Suprapubic skin (tissue), 4 donors: ENCODE measurements at regions not wholly inside any gene's neighbourhood (a gene's known extent, or its start where the extent isn't known, plus 50 kb on each side); places are given as distances from the start of the nearest gene placed in this dataset.

ENCODE experiments used
- DNase-seq, 2 donors: peaks; one replicate each; pipeline ENCODE4 v3.0.0-alpha.2; 2019; ENCODE audit warnings: low spot score in 2 of 2
- H3K27ac ChIP-seq: fragments of 200-600 bp; sonication (generic); one replicate; pipeline ENCODE4 v1.5.1; 2019
- H3K27me3 ChIP-seq: fragments of 200-600 bp; sonication (generic); one replicate; pipeline ENCODE4 v1.5.1; 2019
- H3K36me3 ChIP-seq: fragments of 200-600 bp; sonication (generic); one replicate; pipeline ENCODE4 v1.5.1; 2019
- H3K4me1 ChIP-seq: fragments of 200-600 bp; sonication (generic); one replicate; pipeline ENCODE4 v1.5.1; 2019
- H3K4me3 ChIP-seq: fragments of 200-600 bp; sonication (generic); one replicate; pipeline ENCODE4 v1.5.1; 2019; ENCODE audit warnings: mild to moderate bottlenecking
- H3K9me3 ChIP-seq: fragments of 200-600 bp; sonication (generic); one replicate; pipeline ENCODE4 v1.5.1; 2019
- EP300 ChIP-seq: sonication (generic); formaldehyde crosslinking; IDR thresholded peaks from one replicate; pipeline ENCODE4 v1.6.1; 2017; ENCODE audit warnings: antibody characterized with exemption
- POLR2A ChIP-seq, 2 donors: fragments of 450-650 bp; IDR thresholded peaks; one replicate each; pipeline ENCODE4 v1.6.1; 2017; ENCODE audit warnings: antibody characterized with exemption in 2 of 2, mild to moderate bottlenecking in 2 of 2, moderate library complexity in 2 of 2
- POLR2AphosphoS5 ChIP-seq, 3 donors: sonication (generic); formaldehyde crosslinking; IDR thresholded peaks; one replicate each; pipeline ENCODE4 v1.6.1; 2017; ENCODE audit warnings: antibody characterized with exemption in 3 of 3
- WGBS: methylation state at CpG from one replicate; pipeline ENCODE4 v1.1.5; 2018; 5-methylcytosine and 5-hydroxymethylcytosine counted together
- TF ChIP-seq, protein P1 (sequence below), 2 donors: fragments of 200-600 bp in 1 of 2; fragments of 450-650 bp in 1 of 2; sonication (generic) in 1 of 2; IDR thresholded peaks; one replicate each; pipeline ENCODE4 v1.5.1; 2016 to 2019; ENCODE audit warnings: antibody characterized with exemption in 2 of 2, mild to moderate bottlenecking in 1 of 2, moderate library complexity in 1 of 2

DNA sequence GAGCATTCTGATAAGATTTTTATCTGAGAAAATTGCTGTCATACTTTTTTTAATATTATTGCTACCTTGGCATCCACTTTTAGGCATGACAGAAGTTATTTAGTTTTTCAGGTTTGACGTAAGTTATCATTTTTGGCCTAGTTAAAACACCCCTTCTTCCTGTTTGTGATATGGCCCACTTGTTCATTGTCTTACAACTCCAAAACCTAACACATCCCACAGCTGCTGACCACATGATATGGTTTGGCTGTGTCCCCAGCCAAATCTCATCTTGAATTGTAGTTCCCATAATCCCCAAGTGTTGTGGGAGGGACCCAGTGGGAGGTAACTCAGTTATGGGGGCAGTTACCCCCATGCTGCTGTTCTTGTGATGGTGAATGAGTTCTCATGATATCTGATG lies 388.1 kb downstream of the SLC4A3 start:
- TF ChIP-seq EP300 (no peak), POLR2AphosphoS5 (IDR thresholded peaks at IDR 0.05) (no peak)
- no peaks in the 10 kb centered on the region for H3K9me3 ChIP-seq
- DNase-seq: no peak
- WGBS: 57% methylated on average over 1 of the region's 1 CpG
- no peak overlapping the region for H3K4me3 ChIP-seq
- no peak overlapping the region for H3K27ac ChIP-seq
- H3K4me1 ChIP-seq: no peaks in the 10 kb centered on the region
- no peaks in the 10 kb centered on the region for H3K27me3 ChIP-seq
- no peaks in the 10 kb centered on the region for H3K36me3 ChIP-seq

DNA sequence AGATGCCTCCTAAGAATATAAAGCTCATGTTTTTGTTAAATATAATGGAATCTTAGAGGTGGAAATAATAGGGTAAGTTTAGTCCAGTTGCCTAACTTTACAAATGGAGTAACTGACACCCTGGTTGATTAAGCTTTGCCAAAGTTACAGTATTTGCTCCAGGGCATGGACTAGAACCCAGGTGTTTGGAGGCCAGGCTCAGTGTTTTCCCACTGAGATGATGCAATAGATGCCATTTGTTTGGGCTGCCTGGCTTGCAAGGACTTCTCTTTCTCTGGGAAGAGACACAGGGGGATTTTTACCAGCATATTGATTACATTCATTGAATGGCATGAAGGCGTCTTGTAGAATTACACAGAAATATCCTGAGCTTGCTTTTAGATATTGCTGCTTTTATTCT lies 397.8 kb downstream of the SLC4A3 start:
- Histone ChIP-seq H3K4me3 (no peak overlapping the region), H3K36me3 (no peaks in the 10 kb centered on the region), H3K27ac (no peak overlapping the region), H3K27me3 (no peaks in the 10 kb centered on the region), H3K4me1 (no peaks in the 10 kb centered on the region), H3K9me3 (no peaks in the 10 kb centered on the region)
- TF ChIP-seq, protein P1, sequence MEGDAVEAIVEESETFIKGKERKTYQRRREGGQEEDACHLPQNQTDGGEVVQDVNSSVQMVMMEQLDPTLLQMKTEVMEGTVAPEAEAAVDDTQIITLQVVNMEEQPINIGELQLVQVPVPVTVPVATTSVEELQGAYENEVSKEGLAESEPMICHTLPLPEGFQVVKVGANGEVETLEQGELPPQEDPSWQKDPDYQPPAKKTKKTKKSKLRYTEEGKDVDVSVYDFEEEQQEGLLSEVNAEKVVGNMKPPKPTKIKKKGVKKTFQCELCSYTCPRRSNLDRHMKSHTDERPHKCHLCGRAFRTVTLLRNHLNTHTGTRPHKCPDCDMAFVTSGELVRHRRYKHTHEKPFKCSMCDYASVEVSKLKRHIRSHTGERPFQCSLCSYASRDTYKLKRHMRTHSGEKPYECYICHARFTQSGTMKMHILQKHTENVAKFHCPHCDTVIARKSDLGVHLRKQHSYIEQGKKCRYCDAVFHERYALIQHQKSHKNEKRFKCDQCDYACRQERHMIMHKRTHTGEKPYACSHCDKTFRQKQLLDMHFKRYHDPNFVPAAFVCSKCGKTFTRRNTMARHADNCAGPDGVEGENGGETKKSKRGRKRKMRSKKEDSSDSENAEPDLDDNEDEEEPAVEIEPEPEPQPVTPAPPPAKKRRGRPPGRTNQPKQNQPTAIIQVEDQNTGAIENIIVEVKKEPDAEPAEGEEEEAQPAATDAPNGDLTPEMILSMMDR (IDR thresholded peaks at IDR 0.05): no peak
- TF ChIP-seq POLR2A (IDR thresholded peaks at IDR 0.05) (no peak), EP300 (no peak), POLR2AphosphoS5 (IDR thresholded peaks at IDR 0.05) (no peak)
- WGBS: 47% methylated on average over 1 of the region's 1 CpG
- DNase-seq: no peak

DNA sequence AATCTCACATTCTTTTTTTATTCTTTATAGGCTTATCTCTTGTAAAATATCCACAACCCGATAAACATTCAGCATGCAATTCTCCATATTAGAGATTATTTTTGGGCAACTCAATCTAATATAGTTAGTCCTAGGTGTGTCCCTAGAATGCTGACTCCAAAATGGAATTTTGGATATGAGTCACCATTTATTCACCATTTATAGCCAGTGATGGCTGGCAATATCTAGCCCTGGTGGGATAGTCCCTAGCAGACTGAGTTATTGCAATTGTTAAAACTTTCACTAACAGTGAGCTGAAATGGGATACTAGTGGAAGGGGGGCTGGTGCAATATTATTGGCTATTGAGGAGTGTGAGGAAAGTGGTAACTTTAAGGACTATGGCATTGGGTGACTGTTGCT lies 401.6 kb downstream of the SLC4A3 start:
- no peaks in the 10 kb centered on the region for H3K9me3 ChIP-seq
- no peak overlapping the region for H3K27ac ChIP-seq
- 96% methylated on average over 1 of the region's 1 CpG for WGBS
- H3K27me3 ChIP-seq: no peaks in the 10 kb centered on the region
- no peaks in the 10 kb centered on the region for H3K36me3 ChIP-seq
- no peak overlapping the region for H3K4me3 ChIP-seq
- DNase-seq: no peak
- TF ChIP-seq, protein P1 (IDR thresholded peaks at IDR 0.05): no peak
- no peak for TF ChIP-seq POLR2A (IDR thresholded peaks at IDR 0.05)
- no peak for TF ChIP-seq EP300
- no peak for TF ChIP-seq POLR2AphosphoS5 (IDR thresholded peaks at IDR 0.05)
- no peaks in the 10 kb centered on the region for H3K4me1 ChIP-seq

DNA sequence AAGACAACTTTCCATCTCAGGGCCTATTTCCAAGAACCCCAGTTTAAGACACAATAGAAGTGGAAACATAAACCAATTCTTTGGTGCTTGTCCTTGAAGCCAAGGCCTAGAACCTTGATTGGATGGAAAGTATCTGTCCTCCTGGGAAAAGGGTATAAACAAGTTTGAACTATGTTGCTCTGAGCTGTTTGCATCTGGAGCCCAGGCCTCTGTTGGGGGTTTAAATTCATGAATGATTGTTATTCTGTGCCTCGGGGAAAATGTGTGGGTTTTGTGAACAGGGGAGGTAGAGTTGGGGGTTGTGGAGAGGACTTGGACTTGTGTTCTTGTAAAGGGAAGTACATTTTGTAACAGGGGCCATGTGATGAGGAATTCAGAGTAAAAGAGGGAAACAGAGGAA lies 406.1 kb downstream of the SLC4A3 start:
- no peak for DNase-seq

DNA sequence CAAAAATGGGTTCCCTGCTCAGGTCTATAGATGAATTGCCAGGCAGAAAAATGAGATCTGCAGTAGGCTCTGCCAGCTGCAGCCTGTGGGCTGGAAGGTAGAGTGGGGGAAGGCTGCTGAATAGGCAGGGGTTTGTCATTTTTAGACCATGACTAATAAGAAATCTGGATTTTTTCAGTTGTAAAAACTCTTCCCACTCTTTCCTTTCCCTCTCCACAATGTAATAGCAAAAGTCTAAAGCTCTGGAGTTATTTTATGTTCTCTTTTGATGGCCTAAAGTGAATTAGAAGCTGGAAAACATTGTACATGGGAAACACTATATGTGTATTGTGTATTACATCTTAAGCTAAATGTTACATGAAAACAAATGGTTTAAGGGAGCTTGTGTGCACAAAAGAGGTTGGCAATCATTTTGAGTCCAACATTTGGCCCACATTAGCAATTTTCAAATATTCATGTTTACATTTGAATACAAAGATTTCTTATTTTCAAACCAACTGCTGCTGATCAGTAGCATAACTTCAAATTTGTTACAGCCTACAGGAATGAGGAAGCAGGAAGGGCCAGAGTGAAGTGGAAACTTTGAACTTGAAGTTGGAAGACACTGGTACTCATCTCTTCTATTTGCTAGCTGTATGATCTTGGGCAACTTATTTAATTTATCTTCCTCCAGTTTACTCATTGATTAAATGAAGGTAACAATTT lies 407.1 kb downstream of the SLC4A3 start:
- H3K9me3 ChIP-seq: no peaks in the 10 kb centered on the region
- no peaks in the 10 kb centered on the region for H3K36me3 ChIP-seq
- H3K27ac ChIP-seq: no peak overlapping the region
- no peaks in the 10 kb centered on the region for H3K27me3 ChIP-seq
- no peaks in the 10 kb centered on the region for H3K4me1 ChIP-seq
- TF ChIP-seq EP300 (no peak), POLR2AphosphoS5 (IDR thresholded peaks at IDR 0.05) (no peak)
- H3K4me3 ChIP-seq: no peak overlapping the region
- DNase-seq: no peak

More for the DNA sequence above, 406.1 kb downstream of the SLC4A3 start:
- Histone ChIP-seq H3K4me3 (no peak overlapping the region), H3K27ac (no peak overlapping the region), H3K36me3 (no peaks in the 10 kb centered on the region), H3K4me1 (no peaks in the 10 kb centered on the region), H3K27me3 (no peaks in the 10 kb centered on the region), H3K9me3 (no peaks in the 10 kb centered on the region)
- no peak for TF ChIP-seq POLR2A (IDR thresholded peaks at IDR 0.05)
- no peak for TF ChIP-seq EP300
- TF ChIP-seq POLR2AphosphoS5 (IDR thresholded peaks at IDR 0.05): no peak
- TF ChIP-seq, protein P1 (IDR thresholded peaks at IDR 0.05): no peak
- 59% methylated on average over 1 of the region's 1 CpG for WGBS

DNA sequence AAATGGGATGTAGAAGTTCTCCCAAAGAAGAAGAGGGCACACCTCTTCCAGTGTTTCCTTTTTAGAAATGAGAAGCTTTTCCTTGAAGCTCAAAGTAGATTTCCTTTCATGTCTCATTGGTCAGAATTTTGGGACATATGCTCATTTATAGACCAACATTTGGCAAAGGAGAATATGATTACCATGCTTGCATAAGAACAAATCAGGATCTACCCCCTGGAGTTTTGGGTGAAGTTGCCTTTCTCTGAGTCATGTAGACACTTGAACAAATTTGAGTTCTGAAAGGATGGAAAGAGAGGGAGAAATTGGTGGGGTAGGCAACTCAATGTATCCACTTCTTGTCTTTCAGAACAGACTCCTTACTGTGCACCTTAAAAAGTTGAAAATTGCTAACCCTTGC lies 409.0 kb downstream of the SLC4A3 start:
- no peak for DNase-seq
- Histone ChIP-seq H3K4me1 (no peaks in the 10 kb centered on the region), H3K27me3 (no peaks in the 10 kb centered on the region), H3K36me3 (no peaks in the 10 kb centered on the region), H3K27ac (no peak overlapping the region), H3K9me3 (no peaks in the 10 kb centered on the region), H3K4me3 (no peak overlapping the region)
- TF ChIP-seq POLR2A (IDR thresholded peaks at IDR 0.05) (no peak), EP300 (no peak), POLR2AphosphoS5 (IDR thresholded peaks at IDR 0.05) (no peak)
- TF ChIP-seq, protein P1 (IDR thresholded peaks at IDR 0.05): no peak
